H7 (cell line): ENCODE measurements at regions not wholly inside any gene's neighbourhood (a gene's known extent, or its start where the extent isn't known, plus 50 kb on each side); places are given as distances from the start of the nearest gene placed in this dataset.

Experiments
- DNase-seq: peaks from one replicate; pipeline ENCODE4 v3.0.0; 2012
- H3K27me3 ChIP-seq: 2 replicates; pipeline ENCODE4 v1.6.0; 2011; ENCODE audit warnings: mild to moderate bottlenecking, low read length; ENCODE audit not compliant: control insufficient read depth, insufficient read depth
- H3K36me3 ChIP-seq: replicated peaks from 2 replicates; pipeline ENCODE4 v1.5.1; 2011; ENCODE audit warnings: low read length; ENCODE audit not compliant: control insufficient read depth, insufficient read depth
- H3K4me3 ChIP-seq: 2 replicates; pipeline ENCODE4 v1.5.1; 2011; ENCODE audit warnings: low read depth, mild to moderate bottlenecking, control low read depth, low read length, moderate library complexity; ENCODE audit not compliant: insufficient read depth

DNA sequence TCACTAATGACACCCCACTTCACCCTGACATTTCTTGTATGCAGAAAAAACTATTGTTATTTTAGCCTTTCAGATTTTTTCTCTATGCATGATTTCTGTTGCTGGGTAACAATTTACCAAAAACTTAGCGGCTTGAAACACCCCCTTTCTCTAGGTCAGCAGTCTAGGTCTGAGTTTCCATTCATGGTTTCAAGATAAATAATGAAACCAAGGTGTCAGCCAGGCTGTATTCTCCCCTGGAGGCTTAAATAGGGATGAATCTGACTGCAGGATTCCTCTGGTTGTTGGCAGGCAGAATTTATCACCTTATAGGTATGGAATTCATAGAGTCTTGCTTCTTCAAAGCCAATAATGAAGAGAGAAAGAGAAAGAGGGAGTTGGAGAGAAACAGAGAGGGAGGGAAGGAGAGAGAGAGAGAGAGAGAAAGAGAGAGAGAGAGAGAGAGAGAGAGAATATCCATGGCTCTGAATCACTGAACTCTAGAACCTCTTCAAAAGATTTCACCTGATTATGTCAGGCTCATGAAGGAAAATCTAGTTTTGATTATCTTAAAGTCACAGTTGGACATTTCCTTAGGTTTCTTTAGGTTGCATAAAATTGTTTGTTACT lies 1224.6 kb upstream of the LRRTM3 start:
- no peak overlapping the region for H3K4me3 ChIP-seq
- no peaks in the 10 kb centered on the region for H3K27me3 ChIP-seq
- H3K36me3 ChIP-seq, result no peaks in the 10 kb centered on the region
- DNase-seq, result no peak

DNA sequence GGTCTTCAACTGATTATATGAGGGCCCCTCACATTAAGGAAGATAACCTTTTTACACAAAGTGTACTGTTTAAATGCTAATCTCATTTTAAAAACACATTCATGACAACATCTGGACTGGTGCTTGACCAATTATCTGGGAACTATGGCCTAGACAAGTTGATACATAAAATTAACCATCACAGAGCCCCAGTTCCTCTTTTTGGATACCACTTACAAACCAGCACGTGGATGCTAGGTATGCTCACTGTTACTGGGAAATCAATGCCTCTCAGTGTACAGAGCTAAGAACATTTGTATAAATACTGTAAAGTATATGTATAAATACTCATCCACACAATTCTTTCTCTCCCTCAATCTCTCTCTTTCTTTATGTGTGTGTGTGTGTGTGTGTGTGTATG lies 1217.8 kb upstream of the LRRTM3 start:
- Histone ChIP-seq H3K36me3 (no peaks in the 10 kb centered on the region), H3K4me3 (no peak overlapping the region), H3K27me3 (no peaks in the 10 kb centered on the region)
- DNase-seq, result no peak

- Histone ChIP-seq H3K36me3 (no peaks in the 10 kb centered on the region), H3K4me3 (no peak overlapping the region), H3K27me3 (no peaks in the 10 kb centered on the region)
- DNase-seq, result no peak
Observed at GRCh38 chr10:65710306-65710705, 1215.5 kb upstream of the LRRTM3 start.

DNA sequence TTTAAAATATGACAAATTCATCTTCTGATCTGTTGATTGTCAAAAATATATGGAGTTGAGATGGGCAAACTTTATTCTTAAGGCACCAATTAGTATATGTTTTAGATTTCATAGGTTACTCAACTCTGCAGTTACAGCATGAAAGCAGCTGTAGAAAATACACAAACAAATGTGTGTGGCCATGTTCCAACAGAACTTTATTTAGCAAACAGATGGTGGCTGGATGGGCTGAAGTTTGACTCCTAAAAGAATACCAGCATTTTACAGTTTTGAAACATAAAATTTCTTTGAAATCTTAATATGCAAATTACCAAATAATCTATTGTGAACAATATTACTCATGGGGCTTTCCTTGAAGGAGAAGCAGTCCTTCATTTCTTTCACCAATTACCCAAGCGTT lies 1206.0 kb upstream of the LRRTM3 start:
- Histone ChIP-seq H3K4me3 (no peak overlapping the region), H3K36me3 (no peaks in the 10 kb centered on the region), H3K27me3 (no peaks in the 10 kb centered on the region)
- DNase-seq, result no peak

- H3K27me3 ChIP-seq, result no peaks in the 10 kb centered on the region
- no peaks in the 10 kb centered on the region for H3K36me3 ChIP-seq
- no peak overlapping the region for H3K4me3 ChIP-seq
- DNase-seq, result no peak
Observed at GRCh38 chr10:65720901-65721300, 1204.9 kb upstream of the LRRTM3 start.

DNA sequence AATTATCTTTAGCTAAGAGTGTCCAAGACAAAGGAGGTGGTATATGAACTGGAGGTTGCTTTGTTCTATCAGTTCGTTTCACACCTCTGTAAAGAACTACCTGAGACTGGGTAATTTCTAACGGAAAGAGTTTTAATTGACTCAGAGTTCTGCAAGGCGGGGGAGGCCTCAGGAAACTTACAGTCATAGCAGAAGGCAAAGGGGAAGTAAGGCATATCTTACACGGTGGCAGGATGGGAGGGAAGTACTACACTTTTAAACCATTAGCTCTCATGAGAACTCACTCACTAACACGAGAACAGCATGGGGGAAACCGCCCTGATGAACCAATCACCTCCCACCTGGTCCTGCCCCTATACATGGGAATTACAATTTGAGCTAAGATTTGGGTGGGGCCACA lies 1202.3 kb upstream of the LRRTM3 start:
- no peaks in the 10 kb centered on the region for H3K27me3 ChIP-seq
- no peak overlapping the region for H3K4me3 ChIP-seq
- H3K36me3 ChIP-seq, result no peaks in the 10 kb centered on the region
- no peak for DNase-seq

- no peaks in the 10 kb centered on the region; the same call in 1 of the 2 replicates for H3K27me3 ChIP-seq
- no peak for DNase-seq
- no peak overlapping the region for H3K4me3 ChIP-seq
- H3K36me3 ChIP-seq, result no peaks in the 10 kb centered on the region
Observed at GRCh38 chr10:65735382-65735781, 1190.5 kb upstream of the LRRTM3 start.

DNA sequence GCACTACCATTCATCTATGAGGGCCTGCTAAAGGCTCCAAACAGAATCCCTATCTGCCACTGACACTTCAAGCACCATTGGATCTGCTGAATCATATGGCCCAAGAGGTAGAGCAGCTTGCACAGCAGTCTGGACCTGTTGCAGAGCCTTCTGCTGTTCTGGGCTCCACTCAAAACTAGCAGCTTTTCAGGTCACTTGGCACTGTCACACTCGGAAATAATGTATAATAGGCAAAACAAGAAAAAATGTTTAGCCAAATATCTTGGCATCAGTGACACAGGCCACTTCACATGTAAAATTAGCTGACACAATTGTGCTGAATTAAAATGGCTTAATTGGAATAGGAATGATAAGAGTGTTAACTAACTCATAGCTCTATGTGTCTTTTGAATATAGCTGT lies 1182.9 kb upstream of the LRRTM3 start:
- Histone ChIP-seq H3K4me3 (no peak overlapping the region), H3K36me3 (no peaks in the 10 kb centered on the region), H3K27me3 (no peaks in the 10 kb centered on the region)
- no peak for DNase-seq

GRCh38 chr10:65751218-65751617 lies 1174.6 kb upstream of the LRRTM3 start:
- no peak for DNase-seq
- Histone ChIP-seq H3K4me3 (no peak overlapping the region), H3K36me3 (no peaks in the 10 kb centered on the region), H3K27me3 (no peaks in the 10 kb centered on the region)

GRCh38 chr10:65751896-65752295 lies 1173.9 kb upstream of the LRRTM3 start:
- H3K36me3 ChIP-seq, result no peaks in the 10 kb centered on the region
- no peak overlapping the region for H3K4me3 ChIP-seq
- no peak for DNase-seq
- no peaks in the 10 kb centered on the region for H3K27me3 ChIP-seq

DNA sequence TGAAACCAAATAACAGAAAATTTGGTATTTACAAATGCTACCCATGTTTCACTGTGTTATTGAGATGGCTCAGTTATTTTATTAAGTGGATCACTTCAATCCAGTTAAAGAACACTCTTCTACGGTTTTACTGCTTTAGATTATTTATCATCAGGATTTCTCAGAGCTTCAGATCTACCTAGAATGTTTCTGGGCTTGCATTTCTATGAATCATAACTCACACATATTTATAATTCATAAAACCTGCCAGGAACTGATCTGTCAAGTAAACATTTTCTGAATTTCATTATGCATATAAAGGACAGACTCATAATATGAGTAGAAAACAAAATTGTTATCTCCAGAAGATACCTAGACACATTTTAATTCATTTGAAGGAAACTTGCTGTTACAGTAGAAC lies 1172.3 kb upstream of the LRRTM3 start:
- no peaks in the 10 kb centered on the region for H3K27me3 ChIP-seq
- DNase-seq, result no peak
- no peaks in the 10 kb centered on the region for H3K36me3 ChIP-seq
- no peak overlapping the region for H3K4me3 ChIP-seq

DNA sequence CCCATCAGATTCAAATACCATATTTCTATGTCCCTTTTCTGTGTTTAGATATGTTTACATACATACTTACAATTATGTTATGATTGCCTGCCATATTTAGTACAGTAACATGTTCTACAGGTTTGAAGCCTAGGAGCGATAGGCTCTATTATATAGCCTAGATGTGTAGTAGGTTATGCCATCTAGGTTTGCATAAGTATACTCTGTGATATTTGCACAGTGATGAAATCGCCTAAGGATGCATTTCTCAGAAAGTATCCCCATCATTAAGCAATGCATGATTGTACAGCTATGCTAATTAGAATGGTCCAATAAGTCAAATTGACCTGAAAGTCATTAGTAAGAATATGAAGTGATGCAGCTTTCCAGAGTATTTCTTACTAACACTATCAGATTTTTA lies 1171.7 kb upstream of the LRRTM3 start:
- no peak for DNase-seq
- Histone ChIP-seq H3K4me3 (no peak overlapping the region), H3K27me3 (no peaks in the 10 kb centered on the region), H3K36me3 (no peaks in the 10 kb centered on the region)

DNA sequence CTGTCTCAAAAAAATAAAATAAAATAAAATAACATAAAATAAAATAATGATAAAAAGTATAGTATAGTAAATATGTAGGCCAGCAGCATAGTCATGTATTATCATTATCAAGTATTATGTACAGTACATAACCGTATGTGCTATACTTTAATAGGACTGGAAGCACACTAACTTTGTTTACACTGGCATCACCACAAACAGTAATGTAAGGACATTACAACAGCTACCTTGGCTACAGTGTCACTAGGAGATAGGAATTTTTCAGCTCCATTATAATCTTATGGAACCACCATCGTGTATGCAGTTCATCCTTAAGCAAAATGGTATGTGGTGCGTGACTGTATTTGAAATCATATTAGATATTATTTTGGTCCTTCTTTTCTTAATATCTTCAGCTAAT lies 1163.5 kb upstream of the LRRTM3 start:
- Histone ChIP-seq H3K27me3 (no peaks in the 10 kb centered on the region), H3K4me3 (no peak overlapping the region), H3K36me3 (no peaks in the 10 kb centered on the region)
- no peak for DNase-seq

DNA sequence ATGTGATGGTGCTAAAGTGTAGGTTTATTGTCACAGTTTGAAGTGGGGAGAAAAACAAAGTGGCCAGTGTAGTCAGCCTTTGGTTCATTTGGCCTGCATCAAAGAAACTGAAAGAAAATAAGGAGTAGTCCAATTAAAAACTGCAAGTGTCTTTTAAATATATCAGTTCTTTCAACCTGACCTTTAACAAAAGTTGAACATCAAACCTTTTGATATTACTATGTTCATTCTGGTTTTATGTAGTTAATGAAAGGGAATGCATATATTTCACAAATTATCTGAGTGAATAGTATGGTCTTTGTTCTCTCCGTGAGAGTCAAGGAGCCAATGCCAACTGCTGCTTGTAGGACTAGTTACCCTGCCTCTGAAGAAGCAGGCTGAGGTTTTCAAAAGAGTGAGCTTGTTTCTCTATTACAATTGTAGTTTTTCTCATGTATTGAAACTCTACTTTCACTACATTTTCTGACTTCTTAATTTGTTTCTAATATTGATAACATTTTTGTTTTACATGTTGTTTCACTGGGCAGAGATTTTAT lies 1160.8 kb upstream of the LRRTM3 start:
- DNase-seq, result no peak
- no peaks in the 10 kb centered on the region for H3K36me3 ChIP-seq
- H3K4me3 ChIP-seq, result no peak overlapping the region
- no peaks in the 10 kb centered on the region for H3K27me3 ChIP-seq

GRCh38 chr10:65769828-65770227 lies 1156.0 kb upstream of the LRRTM3 start:
- no peak for DNase-seq
- H3K27me3 ChIP-seq, result no peaks in the 10 kb centered on the region
- H3K4me3 ChIP-seq, result no peak overlapping the region

GRCh38 chr10:65778753-65779152 lies 1147.1 kb upstream of the LRRTM3 start:
- Histone ChIP-seq H3K27me3 (no peaks in the 10 kb centered on the region), H3K36me3 (no peaks in the 10 kb centered on the region), H3K4me3 (no peak overlapping the region)
- no peak for DNase-seq

More at GRCh38 chr10:65769828-65770227, 1156.0 kb upstream of the LRRTM3 start:
- no peaks in the 10 kb centered on the region for H3K36me3 ChIP-seq
